Amniotic epithelial cell (primary cell): ENCODE measurements at regions not wholly inside any gene's neighbourhood (a gene's known extent, or its start where the extent isn't known, plus 50 kb on each side); places are given as distances from the start of the nearest gene placed in this dataset.

Experiments
- DNase-seq: peaks from one replicate; pipeline ENCODE4 v3.0.0-alpha.2; 2010; ENCODE audit warnings: low read depth

GRCh38 chr1:113007706-113008364 lies 51.8 kb upstream of the SLC16A1 start:
- no peak for DNase-seq

- DNase-seq: no peak
Observed at GRCh38 chr1:113008365-113008714, 52.3 kb upstream of the SLC16A1 start.

- peak; percentile 24 for DNase-seq
Observed at GRCh38 chr1:113012149-113012548, 56.2 kb upstream of the SLC16A1 start.

GRCh38 chr1:113013823-113014222 lies 57.8 kb upstream of the SLC16A1 start:
- peak; percentile 14 for DNase-seq

- DNase-seq: no peak
Observed at GRCh38 chr1:113014508-113014907, 58.5 kb upstream of the LRIG2 start.

GRCh38 chr1:113018911-113019310 lies 54.1 kb upstream of the LRIG2 start:
- no peak for DNase-seq

- peak; percentile 85 for DNase-seq
Observed at GRCh38 chr1:113021430-113022085, 51.4 kb upstream of the LRIG2 start.
